NCI-H1105 treated with DMSO at 0.1 percent for 48 hours (cell line): ENCODE measurements at regions not wholly inside any gene's neighbourhood (a gene's known extent, or its start where the extent isn't known, plus 50 kb on each side); places are given as distances from the start of the nearest gene placed in this dataset.

Experiments
- DNase-seq: peaks from one replicate; lab custom pipeline; 2025; lab: John Stamatoyannopoulos, UW

DNA sequence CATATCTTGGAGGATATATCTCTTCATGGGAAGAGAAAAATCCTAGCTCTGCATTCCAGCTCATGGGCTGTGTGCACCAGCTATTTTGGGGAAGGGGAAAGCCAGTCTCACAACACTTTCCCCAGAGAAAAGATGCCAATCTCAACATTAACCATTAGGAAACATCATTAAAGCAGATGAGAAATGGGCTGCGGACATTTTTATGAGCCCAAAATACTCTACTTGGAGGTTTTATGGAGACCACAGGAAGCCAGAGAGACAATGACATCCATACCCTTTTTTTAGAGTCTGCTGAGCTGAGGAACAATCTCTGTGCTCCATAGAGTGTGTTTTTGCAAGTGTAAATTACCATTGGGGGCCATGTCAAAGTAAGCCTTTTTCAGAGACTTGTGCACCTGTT lies 213.7 kb downstream of the TRIB2 start:
- no peak for DNase-seq

GRCh38 chr2:12931186-12931844 lies 214.6 kb downstream of the TRIB2 start:
- DNase-seq, result peak; percentile 41

- no peak for DNase-seq
Measured at GRCh38 chr2:12932192-12932591, 215.5 kb downstream of the TRIB2 start.

DNA sequence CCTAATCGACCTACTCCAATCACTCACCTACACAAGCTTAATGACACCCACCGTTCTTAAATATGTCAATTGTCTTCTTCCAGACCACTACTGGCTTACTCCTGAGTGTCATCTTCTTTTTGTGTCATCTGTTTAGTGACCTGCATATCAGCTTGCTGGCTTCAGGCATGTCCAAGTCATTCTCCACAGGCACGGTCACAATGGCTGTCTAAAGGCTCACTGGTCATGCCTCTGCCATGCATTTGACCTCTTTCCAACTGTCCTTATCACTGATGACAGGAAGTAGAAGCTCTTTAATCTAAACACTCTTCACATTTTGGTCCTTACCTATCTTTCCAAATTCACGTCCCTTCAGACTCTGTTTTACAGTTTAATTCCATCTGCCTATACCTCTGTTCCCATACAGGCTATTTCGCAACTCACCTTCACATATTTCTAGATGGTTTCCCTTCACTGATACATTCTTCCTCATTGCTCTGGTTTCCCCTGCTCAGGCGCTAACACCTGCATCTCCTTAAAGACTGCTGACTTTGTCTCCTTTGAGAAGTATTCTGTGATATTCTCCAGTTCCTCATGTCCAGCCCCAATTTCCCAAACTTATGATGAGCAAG lies 217.5 kb downstream of the TRIB2 start:
- no peak for DNase-seq

DNA sequence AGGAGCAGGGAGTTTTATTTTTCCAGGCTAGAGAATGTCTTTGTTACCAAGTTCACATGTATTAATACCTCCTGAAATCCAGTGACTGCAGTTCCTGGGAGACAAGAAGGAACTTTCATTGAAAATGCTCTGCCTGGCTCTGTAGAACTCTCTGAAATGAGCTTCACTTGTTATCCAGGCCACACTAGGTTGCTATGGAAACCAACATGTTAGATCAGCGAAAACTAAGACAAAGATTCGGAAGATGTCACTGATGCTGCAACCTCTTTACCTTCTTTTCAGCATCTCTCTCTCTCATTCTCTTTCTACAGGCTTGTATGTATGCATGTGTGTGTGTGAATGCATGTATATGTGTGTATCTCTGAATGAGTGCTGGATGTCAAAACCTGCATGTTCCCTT lies 218.5 kb downstream of the TRIB2 start:
- DNase-seq, result no peak

DNA sequence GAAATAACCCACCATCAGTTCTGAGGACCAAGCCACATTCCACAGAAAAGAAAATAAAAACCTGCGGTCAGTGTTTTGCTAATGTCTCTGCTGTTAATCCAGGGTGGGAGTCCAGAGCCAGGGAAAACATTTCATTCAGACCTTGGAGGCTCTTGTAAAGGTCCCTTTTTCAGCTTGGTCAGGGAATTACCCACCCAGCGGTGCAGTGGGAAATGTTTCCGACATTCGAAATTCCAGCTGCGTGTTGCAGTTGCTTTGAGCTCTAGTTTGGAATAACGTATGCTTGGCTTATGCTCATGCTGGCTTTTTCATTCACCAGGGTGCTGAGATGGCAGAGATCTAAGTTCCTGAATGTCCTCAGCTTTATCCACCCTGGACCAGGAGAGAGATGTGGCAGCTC lies 219.1 kb downstream of the TRIB2 start:
- no peak for DNase-seq

- no peak for DNase-seq
Measured at GRCh38 chr2:12941203-12941602, 224.5 kb downstream of the TRIB2 start.

DNA sequence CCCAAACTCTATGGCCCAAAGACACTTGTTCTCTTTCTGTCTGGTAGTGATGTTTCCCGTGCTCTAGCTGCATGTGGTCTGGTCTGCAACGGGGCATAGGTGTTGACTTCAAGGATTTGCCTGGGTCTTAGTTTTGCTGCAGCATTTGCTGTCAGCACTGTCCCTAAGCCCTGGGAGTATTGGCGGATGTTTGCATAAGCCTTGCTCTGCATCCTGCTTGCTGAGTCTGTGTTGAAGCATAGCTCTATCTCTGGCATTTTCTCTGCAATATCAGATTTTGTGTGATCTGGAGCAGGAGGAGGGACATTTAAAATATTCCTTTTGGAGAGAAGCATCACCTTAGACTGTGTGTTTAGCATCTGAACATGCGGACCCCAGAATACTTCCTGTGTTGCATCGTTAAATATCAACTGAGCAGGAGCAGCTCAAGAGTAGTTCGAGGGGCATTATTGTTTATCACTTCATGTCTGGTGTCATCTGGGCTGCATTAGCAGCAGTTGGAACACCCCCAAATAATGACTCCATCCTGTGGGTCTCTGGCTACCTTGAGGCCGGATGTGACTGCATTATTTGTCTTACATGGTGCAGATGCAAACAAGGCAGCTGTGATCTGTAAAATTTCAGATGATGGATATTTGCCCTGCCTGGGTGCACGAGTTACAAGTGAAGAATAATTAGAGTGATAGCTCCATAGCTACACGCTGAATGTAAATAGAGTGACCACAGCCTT lies 231.7 kb downstream of the TRIB2 start:
- no peak for DNase-seq

GRCh38 chr2:12948961-12949353 lies 232.2 kb downstream of the TRIB2 start:
- DNase-seq, result no peak

GRCh38 chr2:12949406-12949805 lies 232.7 kb downstream of the TRIB2 start:
- no peak for DNase-seq

DNA sequence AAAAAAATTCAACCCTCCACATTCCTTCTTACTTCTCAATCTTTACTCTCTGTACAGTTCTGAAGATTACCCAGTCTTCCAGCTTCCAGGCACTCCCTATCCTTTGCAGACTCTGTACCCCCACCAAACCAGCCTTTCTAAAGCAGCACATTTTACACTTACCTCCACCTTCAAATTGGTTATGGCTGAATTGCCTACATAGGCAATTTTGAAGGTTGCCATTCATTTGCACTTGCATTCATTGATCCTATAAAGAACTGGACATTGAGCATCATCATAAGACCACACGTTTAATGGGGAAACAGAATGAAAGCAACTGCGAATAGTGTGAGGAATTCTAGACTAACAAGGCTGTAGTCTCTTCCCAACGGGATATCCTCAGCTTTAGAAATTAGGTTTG lies 233.4 kb downstream of the TRIB2 start:
- DNase-seq, result no peak

GRCh38 chr2:12950957-12951656 lies 234.4 kb downstream of the TRIB2 start:
- DNase-seq, result no peak

- DNase-seq, result no peak
Measured at GRCh38 chr2:12951657-12951973, 234.9 kb downstream of the TRIB2 start.

GRCh38 chr2:12953596-12953995 lies 236.9 kb downstream of the TRIB2 start:
- DNase-seq, result no peak

DNA sequence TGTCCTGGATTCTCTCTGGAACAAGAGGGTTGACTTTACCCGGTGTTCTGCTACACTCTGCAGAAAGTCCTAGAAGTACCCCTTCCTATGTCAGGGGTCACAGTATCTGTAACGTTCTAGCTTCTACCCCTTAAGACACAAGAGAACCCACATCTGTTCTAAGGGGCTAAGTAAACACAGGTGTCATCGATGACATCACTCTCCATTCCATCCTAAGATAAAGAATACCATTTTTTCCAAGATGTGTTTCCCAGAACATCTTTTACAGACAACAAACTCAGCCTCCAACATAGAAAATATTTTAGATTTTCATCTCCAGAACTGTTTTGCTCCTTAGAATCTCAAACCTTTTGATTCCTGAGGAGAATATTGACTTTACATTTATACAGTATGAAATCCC lies 239.1 kb downstream of the TRIB2 start:
- no peak for DNase-seq

DNA sequence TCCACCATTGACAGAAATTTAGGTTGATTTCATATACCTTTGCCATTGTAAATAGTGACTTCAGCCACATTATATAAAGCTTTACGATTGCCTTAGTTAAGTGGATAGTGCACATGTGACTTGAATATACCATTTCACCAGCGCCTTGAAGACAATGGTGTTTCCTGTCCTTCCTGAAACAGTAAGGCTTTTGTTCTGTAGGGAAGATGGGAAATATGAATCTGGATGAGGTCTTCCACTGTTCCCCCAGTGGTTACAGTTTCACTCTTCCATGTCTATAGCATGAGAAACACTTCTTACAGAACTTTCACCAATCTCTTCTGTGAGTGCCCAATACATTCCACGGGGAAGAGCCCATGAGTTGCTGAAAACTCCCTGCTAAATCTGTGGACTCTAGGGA lies 240.5 kb downstream of the TRIB2 start:
- no peak for DNase-seq

- no peak for DNase-seq
Measured at GRCh38 chr2:12959935-12960334, 243.2 kb downstream of the TRIB2 start.

GRCh38 chr2:12960671-12961070 lies 243.9 kb downstream of the TRIB2 start:
- no peak for DNase-seq

DNA sequence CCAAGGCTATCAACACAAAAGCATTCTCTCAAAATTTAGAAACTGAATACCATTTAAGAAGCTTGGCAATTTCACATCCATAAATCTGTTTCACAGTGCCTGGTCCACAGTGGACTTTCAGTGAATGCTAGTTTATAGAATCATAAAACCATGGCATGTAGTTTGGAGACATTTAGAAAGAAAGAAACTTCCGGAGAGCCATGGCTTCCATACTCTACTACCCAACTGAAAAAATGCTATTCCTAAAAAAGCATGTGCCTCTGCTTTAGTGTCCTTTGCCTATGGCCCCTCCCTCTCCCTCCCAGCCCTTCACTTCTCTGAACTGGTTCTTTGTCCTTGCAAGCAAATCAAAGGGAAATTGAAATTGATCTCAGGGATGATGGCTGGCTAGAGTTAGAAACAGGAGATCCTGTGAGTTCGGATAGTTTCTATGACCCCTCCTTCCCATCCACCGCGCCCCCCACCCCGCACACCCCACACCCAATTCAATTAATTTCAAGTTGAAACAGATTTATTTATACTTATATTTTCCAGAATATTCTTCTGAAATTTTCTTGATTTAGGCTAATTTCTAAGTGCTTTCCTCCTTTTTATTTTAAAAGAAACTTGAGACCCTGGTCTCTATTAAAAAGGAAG lies 248.3 kb downstream of the TRIB2 start:
- no peak for DNase-seq

GRCh38 chr2:12965540-12966269 lies 249.0 kb downstream of the TRIB2 start:
- DNase-seq, result peak; percentile 17

- no peak for DNase-seq
Measured at GRCh38 chr2:12967804-12968203, 251.1 kb downstream of the TRIB2 start.

GRCh38 chr2:12968399-12968798 lies 251.7 kb downstream of the TRIB2 start:
- DNase-seq, result no peak
